IMR-90 (cell line): ENCODE measurements at regions not wholly inside any gene's neighbourhood (a gene's known extent, or its start where the extent isn't known, plus 50 kb on each side); places are given as distances from the start of the nearest gene placed in this dataset.

Experiments
- ATAC-seq: fragments of 200-7000 bp; cut with Tn5 transposase; 2 replicates; pipeline ENCODE4 v1.9.1; 2020; ENCODE audit warnings: low read depth, mild to moderate bottlenecking, moderate library complexity
- BruUV-seq: library from RNA; stranded (reverse); fragments of 400-500 nt; replicated peaks from 2 replicates; lab custom pipeline; 2021; lab: Mats Ljungman, UMichigan
- CTCF ChIA-PET: fragments of 300-600 bp; formaldehyde crosslinking; extraction: SDS; loops from one replicate; lab custom pipeline; 2021; ENCODE audit warnings: antibody characterized with exemption; lab: Yijun Ruan, JAX
- POLR2A ChIA-PET: fragments of 300-600 bp; sonication (Branson Sonifier 250); formaldehyde crosslinking; loops from one replicate; lab custom pipeline; 2022; ENCODE audit warnings: antibody characterized with exemption; ENCODE audit not compliant: unreplicated experiment; lab: Charles Lee
- DNase-seq: peaks from one replicate; pipeline ENCODE4 v3.0.0; 2013
- H2AFZ ChIP-seq: replicated peaks from 2 replicates; pipeline ENCODE3; 2013; ENCODE audit warnings: low read length, mild to moderate bottlenecking; ENCODE audit not compliant: poor library complexity
- H2AK5ac ChIP-seq: 2 replicates; pipeline ENCODE4 v1.6.1; 2013; ENCODE audit warnings: low read depth, low read length, inconsistent platforms
- H2AK9ac ChIP-seq: replicated peaks from 2 replicates; pipeline ENCODE3; 2013; ENCODE audit warnings: mild to moderate bottlenecking, low read depth, low read length, moderate library complexity; ENCODE audit not compliant: poor library complexity
- H2BK120ac ChIP-seq: 2 replicates; pipeline ENCODE4 v1.6.1; 2013; ENCODE audit warnings: low read depth, low read length, inconsistent platforms
- H2BK15ac ChIP-seq: 3 replicates; pipeline ENCODE4 v1.6.1; 2013; ENCODE audit warnings: low read depth, low read length, inconsistent platforms
- H2BK20ac ChIP-seq: 2 replicates; pipeline ENCODE4 v1.6.1; 2013; ENCODE audit warnings: low read depth, mild to moderate bottlenecking, inconsistent platforms, low read length, moderate library complexity
- H2BK5ac ChIP-seq: 2 replicates; pipeline ENCODE4 v1.6.1; 2013; ENCODE audit warnings: mild to moderate bottlenecking, low read depth, low read length, inconsistent platforms; ENCODE audit not compliant: poor library complexity, severe bottlenecking
- H3K14ac ChIP-seq: replicated peaks from 2 replicates; pipeline ENCODE4 v1.6.1; 2013; ENCODE audit warnings: low read depth, low read length, inconsistent platforms
- H3K18ac ChIP-seq: 2 replicates; pipeline ENCODE4 v1.6.1; 2013; ENCODE audit warnings: low read depth, low read length, control low read depth
- H3K23ac ChIP-seq: 2 replicates; pipeline ENCODE4 v1.6.1; 2013; ENCODE audit warnings: low read depth, low read length, inconsistent platforms
- H3K27ac ChIP-seq: 2 replicates; pipeline ENCODE4 v1.5.1; 2013; ENCODE audit warnings: mild to moderate bottlenecking, control low read depth, low read length; ENCODE audit not compliant: insufficient read depth
- H3K27me3 ChIP-seq: 2 replicates; pipeline ENCODE4 v1.6.1; 2013; ENCODE audit warnings: low read length; ENCODE audit not compliant: control insufficient read depth, insufficient read depth
- H3K36me3 ChIP-seq: 2 replicates; pipeline ENCODE4 v1.6.1; 2013; ENCODE audit warnings: low read length, mixed read lengths; ENCODE audit not compliant: control insufficient read depth, insufficient read depth
- H3K4ac ChIP-seq: 2 replicates; pipeline ENCODE4 v1.6.1; 2013; ENCODE audit warnings: low read depth, low read length, inconsistent platforms
- H3K4me1 ChIP-seq: 2 replicates; pipeline ENCODE4 v1.6.1; 2013; ENCODE audit warnings: low read length, mixed read lengths; ENCODE audit not compliant: control insufficient read depth, insufficient read depth
- H3K4me2 ChIP-seq: 2 replicates; pipeline ENCODE4 v1.6.1; 2013; ENCODE audit warnings: low read depth, mild to moderate bottlenecking, control low read depth, low read length, moderate library complexity
- H3K4me3 ChIP-seq: 2 replicates; pipeline ENCODE4 v1.5.1; 2013; ENCODE audit warnings: low read depth, mild to moderate bottlenecking, control low read depth, low read length, moderate library complexity; ENCODE audit not compliant: insufficient read depth
- H3K56ac ChIP-seq: 2 replicates; pipeline ENCODE4 v1.6.1; 2013; ENCODE audit warnings: low read length, inconsistent platforms; ENCODE audit not compliant: insufficient read depth; ENCODE audit errors: extremely low read depth
- H3K79me1 ChIP-seq, 2 experiments: 2 replicates each; pipeline ENCODE4 v1.6.1; 2013; ENCODE audit warnings: low read length in 2 of 2, inconsistent platforms in 1 of 2, low read depth in 1 of 2
- H3K9ac ChIP-seq: 2 replicates; pipeline ENCODE4 v1.6.1; 2013; ENCODE audit warnings: low read depth, low read length, control low read depth
- H3K9me1 ChIP-seq: 2 replicates; pipeline ENCODE4 v1.6.1; 2013; ENCODE audit warnings: low read length, inconsistent platforms; ENCODE audit not compliant: insufficient read depth
- H3K9me3 ChIP-seq: 2 replicates; pipeline ENCODE4 v1.6.1; 2013; ENCODE audit warnings: low read length; ENCODE audit not compliant: control insufficient read depth, insufficient read depth
- H4K20me1 ChIP-seq: 2 replicates; pipeline ENCODE4 v1.6.1; 2013; ENCODE audit warnings: low read length, inconsistent platforms; ENCODE audit not compliant: insufficient read depth
- H4K5ac ChIP-seq: 2 replicates; pipeline ENCODE4 v1.6.1; 2013; ENCODE audit warnings: mild to moderate bottlenecking, low read depth, low read length, control low read depth
- H4K8ac ChIP-seq, 2 experiments: 2 replicates each; pipeline ENCODE4 v1.6.1; 2013; ENCODE audit warnings: low read depth in 2 of 2, low read length in 2 of 2, control low read depth in 1 of 2, inconsistent platforms in 1 of 2
- H4K91ac ChIP-seq: 2 replicates; pipeline ENCODE4 v1.6.1; 2013; ENCODE audit warnings: low read depth, low read length, inconsistent platforms; ENCODE audit not compliant: insufficient read depth
- CHD1 ChIP-seq: IDR thresholded peaks from 2 replicates; pipeline ENCODE4 v1.6.1; 2012; ENCODE audit warnings: low read depth, low read length, improper control_type of control experiment
- NFE2L2 ChIP-seq: fragments of 150-350 bp; IDR thresholded peaks from 2 replicates; pipeline ENCODE4 v1.6.1; 2016; ENCODE audit warnings: low read depth, mild to moderate bottlenecking, low read length
- RFX5 ChIP-seq: IDR thresholded peaks from 2 replicates; pipeline ENCODE4 v1.8.0; 2012; ENCODE audit warnings: low read depth, mild to moderate bottlenecking, low read length, moderate library complexity
- WGBS, 2 experiments: methylation state at CpG; one replicate each; pipeline versions ENCODE4 v1.1.5 to v1.1.7; 2013; ENCODE audit warnings: missing lambda C conversion rate in 2 of 2; ENCODE audit not compliant: insufficient read length in 1 of 2; ENCODE audit errors: extremely low coverage in 2 of 2; 5-methylcytosine and 5-hydroxymethylcytosine counted together
- dilution Hi-C: fragments of 300-500 bp; cut with HindIII; formaldehyde crosslinking; loops from one replicate; pipeline ENCODE4 v1.14.3; 2018; ENCODE audit warnings: low sequenced_read_pairs; ENCODE audit not compliant: unreplicated experiment
- in situ Hi-C: fragments of 300-500 bp; cut with MboI; formaldehyde crosslinking; loops from 3 replicates; pipeline ENCODE4 v1.14.3; 2019; ENCODE audit warnings: low sequenced_read_pairs, inconsistent platforms, mixed read lengths
- intact Hi-C: fragments of 100-400 bp; cut with micrococcal nuclease; formaldehyde crosslinking; loops from 2 replicates; pipeline ENCODE4 v1.10.0; 2022

- no peak overlapping the region for H2AFZ ChIP-seq
- no peak overlapping the region for H3K9ac ChIP-seq
- no peaks in the 10 kb centered on the region for H3K9me1 ChIP-seq
- no peak overlapping the region for H2BK5ac ChIP-seq
- H2BK20ac ChIP-seq: 0 out of 2 replicates have a peak overlapping the region, but pooled peaks have one; percentile 53
- intact Hi-C loops (no loop called here), dilution Hi-C loops (loop anchor here (10.0 to 25.0 kb wide), 2 partner anchors 81 to 323 kb away; no protein-coding TSS in a partner anchor), in situ Hi-C loops (no loop called here)
- no peak overlapping the region for H2AK9ac ChIP-seq
- H3K9me3 ChIP-seq: peaks cover 7% of the 10 kb centered on the region
- no peaks in the 10 kb centered on the region for H4K20me1 ChIP-seq
- no peak overlapping the region for H4K5ac ChIP-seq
- no peak overlapping the region for H4K8ac ChIP-seq
- no peaks in the 10 kb centered on the region for H3K36me3 ChIP-seq
- no peaks in the 10 kb centered on the region for H3K79me1 ChIP-seq
- WGBS, 2 experiments: 93% methylated on average over 2 of the region's 5 CpGs; no CpG with 5 or more reads in 1 of the 2 experiments
- DNase-seq (no peak), ATAC-seq (no peak)
- H4K91ac ChIP-seq: no peak overlapping the region
- no peak overlapping the region for H3K27ac ChIP-seq
- no peak overlapping the region for H3K4me3 ChIP-seq
- H3K14ac ChIP-seq: no peak overlapping the region
- no peak overlapping the region for H3K4me2 ChIP-seq
- TF ChIP-seq NFE2L2 (no peak), RFX5 (no peak), CHD1 (no peak)
- no peak overlapping the region for H2BK15ac ChIP-seq
- no peak overlapping the region for H3K23ac ChIP-seq
- no peaks in the 10 kb centered on the region for H3K4me1 ChIP-seq
- H2AK5ac ChIP-seq: no peak overlapping the region
- ChIA-PET POLR2A (no interaction called here), CTCF (no interaction called here)
- no peak overlapping the region for H3K18ac ChIP-seq
- no TSS peak for BruUV-seq
- no peak overlapping the region for H3K4ac ChIP-seq
- H2BK120ac ChIP-seq: no peak overlapping the region
- H3K56ac ChIP-seq: no peak overlapping the region
- H3K27me3 ChIP-seq: no peaks in the 10 kb centered on the region
Observed at GRCh38 chr20:4585758-4586157, 100.5 kb upstream of the PRNP start.
